ENCODE measurements at regions not wholly inside any gene's neighbourhood (a gene's known extent, or its start where the extent isn't known, plus 50 kb on each side); places are given as distances from the start of the nearest gene placed in this dataset.

DNA sequence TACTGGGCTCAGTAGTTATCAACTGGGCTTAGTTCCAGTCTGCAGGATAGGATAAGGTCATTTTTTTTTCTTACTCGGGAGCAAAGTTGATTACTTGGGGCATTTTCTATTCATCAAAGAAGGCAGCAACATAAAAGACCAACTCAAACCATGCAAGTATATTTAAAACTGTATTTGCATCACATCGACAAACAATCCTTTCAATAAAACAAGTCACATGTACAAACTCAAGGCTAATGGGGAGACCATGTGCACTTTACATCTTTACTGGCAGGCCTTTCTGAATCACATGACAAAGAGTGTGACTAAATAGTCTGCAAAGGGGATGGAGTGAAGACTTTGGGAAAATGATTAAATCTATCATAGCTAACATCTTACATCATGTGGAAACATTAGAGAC, 610.4 kb upstream of the BOD1L1 start:
- no peak overlapping the region for H4K8ac ChIP-seq (ENCODE audit: extremely low read depth, insufficient read depth, low read length)
- H3K4me2 ChIP-seq (ENCODE audit: insufficient read depth in 1 of 2, low read depth in 2 of 2, low read length in 2 of 2): no peak overlapping the region
- H3K23me2 ChIP-seq (ENCODE audit: low read depth, low read length): no peaks in the 10 kb centered on the region
- no peak overlapping the region for H2BK5ac ChIP-seq (ENCODE audit: low read depth, low read length)
- no peak overlapping the region for H2AFZ ChIP-seq (ENCODE audit: low read length)
- FAIRE-seq: no peak
- CTCF ChIA-PET (ENCODE audit: partially characterized antibody): no interaction called here
- H3K27me3 ChIP-seq (replicated peaks in 1 of 4; ENCODE audit: control insufficient read depth in 3 of 4, extremely low read depth in 1 of 4, insufficient read depth in 3 of 4, low read length in 3 of 4): no peaks in the 10 kb centered on the region
- no peak overlapping the region for H2AK5ac ChIP-seq (ENCODE audit: low read depth, low read length)
- H3K23ac ChIP-seq (ENCODE audit: insufficient read length): no peak overlapping the region
- no peak for DNase-seq (ENCODE audit: low read depth in 1 of 2, low spot score in 2 of 2)
- H3K79me2 ChIP-seq (ENCODE audit: control insufficient read depth in 1 of 2, insufficient read depth in 2 of 2, low read length in 2 of 2): no peaks in the 10 kb centered on the region
- no peak overlapping the region for H3K56ac ChIP-seq (replicated peaks; ENCODE audit: insufficient read length, low read depth, low read length)
- H3K4me1 ChIP-seq (replicated peaks in 1 of 4; ENCODE audit: control insufficient read depth in 3 of 4, insufficient read depth in 4 of 4, low read length in 3 of 4): no peaks in the 10 kb centered on the region
- no peak overlapping the region for H2BK20ac ChIP-seq (ENCODE audit: low read length)
- H3K14ac ChIP-seq (ENCODE audit: insufficient read length): no peak overlapping the region
- no peak overlapping the region for H2BK15ac ChIP-seq (ENCODE audit: low read length)
- no peaks in the 10 kb centered on the region for H3K79me1 ChIP-seq (ENCODE audit: low read depth, low read length)
- H2BK12ac ChIP-seq (ENCODE audit: low read depth, low read length): no peak overlapping the region
- H4K20me1 ChIP-seq (replicated peaks in 1 of 2; ENCODE audit: control insufficient read depth in 1 of 2, insufficient read depth in 2 of 2, low read length in 2 of 2): no peaks in the 10 kb centered on the region
- peaks cover 0 to 2% of the 10 kb centered on the region in 2 experiments; a peak in 1 of 4 replicates for H3K9me3 ChIP-seq (ENCODE audit: insufficient read depth in 2 of 2, low read depth in 1 of 2, low read length in 1 of 2)
- POLR2A ChIA-PET (ENCODE audit: partially characterized antibody): interaction anchor here (0.6 kb wide), 1 partner anchor 70 kb away, joined by 3 read pairs; no protein-coding TSS in a partner anchor
- no peak overlapping the region for H4K5ac ChIP-seq (ENCODE audit: insufficient read length, low read depth, low read length)
- no peak overlapping the region for H3K27ac ChIP-seq (ENCODE audit: low read depth, low read length)
- H2BK120ac ChIP-seq (replicated peaks; ENCODE audit: low read depth, low read length): no peak overlapping the region
- no peak overlapping the region for H4K91ac ChIP-seq (replicated peaks; ENCODE audit: insufficient read length, low read length)
- WGBS, 2 experiments (ENCODE audit: extremely low coverage in 1 of 2, insufficient coverage in 1 of 2, insufficient read length in 1 of 2, insufficient replicate concordance in 2 of 2, low coverage in 1 of 2, low lambda C conversion rate in 2 of 2, missing lambda C conversion rate in 1 of 2): 92% methylated on average over 2 of the region's 2 CpGs; no CpG with 5 or more reads in 1 of the 2 experiments
- H3K4ac ChIP-seq (replicated peaks; ENCODE audit: insufficient read length, low read depth, low read length): no peak overlapping the region
- no peak overlapping the region for H3K18ac ChIP-seq (ENCODE audit: extremely low read depth, low read length)
- no peak overlapping the region for H3K4me3 ChIP-seq (ENCODE audit: extremely low read depth in 1 of 4, insufficient read depth in 2 of 4, low read depth in 3 of 4, low read length in 4 of 4)
- no peak overlapping the region for H3K9ac ChIP-seq (replicated peaks in 1 of 4; ENCODE audit: extremely low read depth in 1 of 4, low read depth in 3 of 4, low read length in 3 of 4)
- no peaks in the 10 kb centered on the region for H3K36me3 ChIP-seq (ENCODE audit: control insufficient read depth in 2 of 4, insufficient read depth in 4 of 4, low read length in 3 of 4)
- TF ChIP-seq TAF7 (optimal IDR thresholded peaks at IDR 0.05; ENCODE audit: borderline replicate concordance, low read depth, low read length) (no peak), RNF2 (IDR thresholded peaks at IDR 0.05; ENCODE audit: borderline replicate concordance, low read depth, low read length, missing control alignments, poor library complexity, severe bottlenecking) (no peak), SRF (IDR thresholded peaks at IDR 0.05; ENCODE audit: low read depth, low read length) (no peak), JUN (IDR thresholded peaks at IDR 0.05; ENCODE audit: low read depth, low read length) (no peak), RAD21 (IDR thresholded peaks at IDR 0.05 in 1 of 2, conservative IDR thresholded peaks at IDR 0.05 in 1 of 2; ENCODE audit: low read depth in 2 of 2, low read length in 2 of 2) (no peak)

Measured in H1 (cell line).